RCC 7860 (cell line): ENCODE measurements at regions not wholly inside any gene's neighbourhood (a gene's known extent, or its start where the extent isn't known, plus 50 kb on each side); places are given as distances from the start of the nearest gene placed in this dataset.

Experiments used
- DNase-seq: peaks from one replicate; pipeline ENCODE4 v3.0.0-alpha.2; 2015; ENCODE audit warnings: low spot score
- FAIRE-seq: peaks from 2 replicates; lab custom pipeline; 2012; peaks lifted over from hg19 to GRCh38; lab: Jason Lieb, UNC

- FAIRE-seq (no peak), DNase-seq (no peak)
Observed at GRCh38 chr12:92504594-92504981, 198.2 kb upstream of the PLEKHG7 start.

- no peak for DNase-seq
- no peak for FAIRE-seq
Observed at GRCh38 chr12:92503971-92504593, 198.7 kb upstream of the PLEKHG7 start.

DNA sequence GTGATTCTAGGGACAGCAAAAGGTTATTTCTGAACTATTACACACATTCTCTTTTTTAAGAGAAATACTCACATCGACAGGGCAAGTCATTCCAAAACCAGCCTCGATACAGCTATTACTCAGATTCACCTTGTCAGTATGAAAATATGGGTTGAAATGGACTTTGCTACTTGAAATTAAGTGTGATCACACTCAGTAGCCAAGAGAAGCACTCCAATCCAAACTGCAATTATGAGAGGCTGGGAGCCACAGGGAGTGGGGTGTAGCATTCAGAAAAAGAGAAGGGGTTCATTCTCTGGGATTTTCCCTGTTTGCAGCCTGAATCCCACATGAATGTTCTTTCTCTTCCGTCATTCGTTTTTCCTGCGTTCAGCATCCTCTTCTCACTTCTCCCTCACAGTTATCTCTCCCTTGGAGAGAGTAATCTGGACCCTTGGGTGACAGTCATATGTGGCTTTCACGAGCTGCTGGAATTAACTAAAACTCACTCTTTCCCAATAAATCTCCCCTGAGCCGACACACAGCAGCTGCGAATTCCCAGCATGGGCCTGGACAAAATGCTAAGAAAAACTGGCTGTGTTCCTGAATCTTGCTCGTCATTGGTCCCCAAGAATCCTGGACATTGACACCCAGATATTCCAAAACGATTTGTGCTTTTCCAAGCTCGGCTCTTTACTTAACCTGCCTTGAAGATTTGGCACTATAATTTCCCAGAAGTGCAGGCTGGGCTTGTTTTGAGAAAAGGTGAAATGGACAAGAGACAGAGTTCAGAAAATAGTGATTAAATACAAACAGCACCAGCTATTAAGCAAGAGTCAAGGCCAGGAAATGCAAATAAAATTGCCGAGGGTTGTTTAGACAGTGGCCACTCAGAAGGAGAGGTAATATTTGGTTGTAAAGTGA, 199.5 kb upstream of the PLEKHG7 start:
- no peak for FAIRE-seq
- no peak for DNase-seq

- DNase-seq, result no peak
- no peak for FAIRE-seq
Observed at GRCh38 chr12:92502417-92503028, 200.3 kb upstream of the PLEKHG7 start.

- DNase-seq (no peak), FAIRE-seq (no peak)
Observed at GRCh38 chr12:92496790-92497189, 206.0 kb upstream of the PLEKHG7 start.

DNA sequence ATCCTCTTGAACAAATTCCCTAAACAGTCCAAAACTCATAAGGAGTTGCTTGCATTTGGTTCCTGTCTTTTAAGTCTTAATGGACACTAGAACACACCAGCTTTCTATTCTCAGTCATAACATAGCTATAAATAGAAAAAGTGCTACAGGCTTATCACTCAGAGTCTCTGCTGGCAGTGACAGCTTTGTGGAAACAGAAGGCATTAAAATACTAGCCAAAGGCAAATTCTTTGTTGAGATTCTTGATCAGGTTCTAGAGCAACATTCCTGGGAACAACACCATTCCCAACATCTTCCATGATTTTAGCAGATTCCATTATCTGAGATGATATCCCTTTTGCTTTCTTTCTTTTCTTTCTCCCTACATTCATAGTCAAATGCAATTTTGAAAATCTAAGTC, 207.7 kb upstream of the PLEKHG7 start:
- DNase-seq (no peak), FAIRE-seq (no peak)

DNA sequence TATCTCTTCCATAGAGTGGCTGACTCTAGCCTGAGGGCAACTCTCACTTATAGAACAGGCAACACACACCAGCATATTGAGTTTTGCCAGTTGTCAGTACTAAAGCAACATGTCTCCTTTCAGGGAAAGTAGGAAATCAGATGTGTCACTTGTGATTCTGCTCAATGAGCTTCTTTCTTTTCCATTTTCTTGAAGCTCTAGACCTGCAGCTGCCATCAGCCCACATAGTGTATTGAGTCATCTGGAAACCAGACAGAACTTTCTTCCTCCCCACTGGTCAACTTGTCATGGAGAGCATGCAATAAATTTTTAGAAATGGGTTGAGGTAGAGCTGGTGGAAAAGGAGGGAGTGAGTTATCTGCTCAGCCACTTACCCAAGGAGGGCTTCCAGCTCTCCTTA, 209.0 kb upstream of the PLEKHG7 start:
- DNase-seq (no peak), FAIRE-seq (no peak)

GRCh38 chr12:92492995-92493394, 209.8 kb upstream of the PLEKHG7 start:
- DNase-seq (no peak), FAIRE-seq (no peak)

GRCh38 chr12:92492291-92492690, 210.5 kb upstream of the PLEKHG7 start:
- FAIRE-seq, result no peak
- no peak for DNase-seq

DNA sequence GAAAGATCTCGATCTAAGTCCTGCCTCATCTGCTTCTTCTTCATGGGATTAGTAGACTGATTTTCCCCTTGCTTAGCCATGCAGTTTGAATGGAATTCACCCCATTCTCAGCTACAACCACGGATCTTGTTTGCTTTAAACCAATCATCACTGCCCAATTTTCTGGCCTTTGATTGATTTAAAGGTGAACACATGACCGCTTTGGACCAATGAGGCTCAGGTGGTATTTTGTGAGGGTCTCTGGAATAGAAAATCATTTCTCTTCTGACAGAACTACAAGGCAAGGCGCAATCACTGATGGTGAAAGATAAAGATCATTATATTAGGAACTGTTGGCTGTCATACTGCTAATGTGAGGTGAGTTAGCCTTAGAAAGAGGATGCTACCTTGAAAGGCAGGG, 213.0 kb upstream of the PLEKHG7 start:
- FAIRE-seq, result no peak
- no peak for DNase-seq

DNA sequence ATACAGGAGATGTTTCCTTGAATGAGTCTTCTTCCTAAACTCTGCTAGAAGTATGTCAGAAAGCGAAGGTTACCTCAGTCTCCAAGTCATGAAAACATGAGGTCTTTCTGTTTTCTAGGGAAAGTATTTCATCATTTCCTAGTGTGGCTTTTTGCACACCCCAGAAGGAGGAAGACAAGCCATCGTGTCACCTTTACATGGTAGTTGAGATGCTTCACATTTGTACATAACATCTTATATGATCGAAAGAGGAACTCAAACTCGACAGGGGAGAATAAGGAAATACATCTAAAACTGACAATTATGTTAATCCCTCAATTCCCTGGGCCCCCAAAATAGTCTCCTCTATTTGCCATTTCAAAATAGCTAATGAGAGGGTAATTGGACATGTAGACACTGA, 214.1 kb upstream of the PLEKHG7 start:
- no peak for FAIRE-seq

DNA sequence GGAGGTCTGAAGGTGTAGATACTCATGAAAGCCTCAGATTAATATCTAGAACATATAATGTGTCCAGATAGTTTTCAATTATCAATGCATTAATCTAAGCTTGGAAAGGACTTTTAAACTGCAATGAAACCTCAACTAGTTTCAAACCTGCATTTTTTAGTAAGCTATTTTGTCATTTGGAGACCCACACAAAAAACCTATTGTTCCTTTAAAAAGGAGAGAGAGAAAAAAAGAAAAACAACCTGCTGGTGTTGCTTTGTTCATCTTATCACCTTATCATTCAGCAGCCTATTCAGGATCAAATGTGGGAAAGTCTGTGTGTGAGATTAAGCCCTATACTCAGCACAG, 215.7 kb upstream of the PLEKHG7 start:
- DNase-seq (no peak), FAIRE-seq (no peak)

More for the DNA sequence above, 214.1 kb upstream of the PLEKHG7 start:
- DNase-seq, result no peak

DNA sequence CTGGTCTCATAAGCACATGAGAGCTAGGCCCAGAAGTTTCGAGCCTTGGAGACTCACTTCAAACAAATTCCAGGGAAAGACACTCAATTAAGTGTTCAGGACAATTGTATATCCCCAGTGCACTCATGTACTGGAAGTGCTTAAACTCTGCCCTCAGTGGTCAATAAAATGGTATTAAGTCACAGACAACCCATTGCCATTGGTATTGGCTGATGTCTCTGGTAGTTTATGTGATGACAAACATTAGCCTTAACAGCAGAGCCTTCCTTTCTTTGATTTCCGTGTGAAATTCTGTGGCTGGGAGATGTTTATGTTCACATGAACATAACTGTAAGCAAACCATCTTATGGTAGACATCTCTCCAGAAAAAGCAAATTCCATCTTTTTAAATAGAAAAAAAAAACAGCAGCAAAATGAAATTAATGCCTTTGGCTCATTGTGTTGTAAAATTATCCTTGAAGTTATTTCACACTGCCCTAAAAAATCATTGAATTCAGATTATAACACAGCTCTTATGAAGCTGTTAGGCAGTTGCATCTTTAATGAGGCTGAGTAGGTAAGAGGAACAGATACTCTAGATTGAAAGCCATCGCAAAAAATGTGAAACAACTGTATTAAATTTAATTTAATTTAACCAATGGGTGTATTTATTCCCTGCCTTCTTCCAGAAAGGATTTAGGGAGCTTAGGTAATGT, 216.2 kb upstream of the PLEKHG7 start:
- DNase-seq, result no peak
- FAIRE-seq, result no peak

DNA sequence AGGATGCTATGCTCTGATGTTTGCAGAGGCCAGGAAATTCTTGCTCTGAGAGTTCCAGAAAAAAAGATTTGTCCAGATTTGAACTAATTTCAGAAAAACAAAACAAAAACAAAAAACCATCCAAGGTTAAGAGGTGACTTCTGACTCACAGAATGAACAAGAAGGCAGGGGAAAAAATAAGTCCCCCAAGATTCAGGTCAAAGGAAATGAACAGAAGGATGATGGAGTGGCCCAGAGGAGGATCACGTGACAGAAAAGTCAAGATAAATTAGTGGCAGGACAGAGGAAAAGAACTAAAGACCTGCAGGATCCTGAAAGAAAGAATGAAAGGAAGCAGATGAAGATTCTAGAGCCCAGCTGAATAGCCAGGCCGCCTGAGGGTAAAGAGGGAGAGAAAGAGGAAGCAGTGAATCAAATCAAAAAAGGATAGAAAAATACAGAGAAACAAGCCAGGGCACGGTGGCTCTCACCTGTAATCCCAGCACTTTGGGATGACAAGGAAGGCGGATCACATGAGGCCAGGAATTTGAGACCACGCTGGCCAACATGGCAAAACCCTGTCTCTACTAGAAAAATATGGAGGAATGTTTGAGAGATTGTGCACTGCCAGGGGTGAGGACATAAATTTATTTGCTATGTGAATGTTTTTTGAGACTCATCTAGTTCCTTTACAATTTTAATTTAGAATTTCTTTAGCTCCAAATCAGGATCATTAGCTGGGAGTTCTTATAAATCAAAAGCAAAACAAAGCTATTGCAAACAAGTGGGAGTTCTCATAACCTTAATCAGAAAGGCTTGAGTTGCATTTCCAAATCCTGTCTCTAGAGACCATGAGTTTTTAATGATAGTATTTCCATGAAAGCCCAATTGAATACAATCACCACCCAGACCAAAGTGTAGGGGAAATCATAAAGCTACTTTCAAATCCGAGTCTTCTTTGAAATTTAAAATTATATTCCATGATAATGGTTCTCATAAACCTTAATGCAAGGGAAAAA, 217.1 kb upstream of the PLEKHG7 start:
- FAIRE-seq, result no peak
- DNase-seq, result no peak

GRCh38 chr12:92482599-92482998, 220.2 kb upstream of the PLEKHG7 start:
- DNase-seq (no peak), FAIRE-seq (no peak)

GRCh38 chr12:92481066-92481465, 221.7 kb upstream of the PLEKHG7 start:
- DNase-seq, result no peak
- FAIRE-seq, result no peak

DNA sequence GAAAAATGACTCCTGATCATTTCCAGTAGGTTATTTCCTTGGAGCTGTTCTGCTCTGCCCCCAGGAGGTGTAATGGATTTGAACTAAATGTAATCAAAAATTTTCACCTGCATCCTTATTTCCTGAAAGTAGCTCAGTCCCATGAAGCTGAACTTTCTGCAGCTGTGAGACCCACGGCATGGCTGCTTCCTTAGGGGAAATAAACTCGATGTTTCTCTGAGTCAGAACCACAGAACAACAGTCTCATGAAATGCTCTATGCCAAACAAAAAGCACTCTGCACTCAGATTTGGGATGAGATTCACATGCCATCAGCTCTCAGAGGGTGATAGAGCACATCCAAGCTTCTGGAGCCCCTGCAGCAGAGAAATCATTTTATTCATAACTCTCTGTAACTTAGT, 224.1 kb upstream of the PLEKHG7 start:
- FAIRE-seq, result no peak
- no peak for DNase-seq

DNA sequence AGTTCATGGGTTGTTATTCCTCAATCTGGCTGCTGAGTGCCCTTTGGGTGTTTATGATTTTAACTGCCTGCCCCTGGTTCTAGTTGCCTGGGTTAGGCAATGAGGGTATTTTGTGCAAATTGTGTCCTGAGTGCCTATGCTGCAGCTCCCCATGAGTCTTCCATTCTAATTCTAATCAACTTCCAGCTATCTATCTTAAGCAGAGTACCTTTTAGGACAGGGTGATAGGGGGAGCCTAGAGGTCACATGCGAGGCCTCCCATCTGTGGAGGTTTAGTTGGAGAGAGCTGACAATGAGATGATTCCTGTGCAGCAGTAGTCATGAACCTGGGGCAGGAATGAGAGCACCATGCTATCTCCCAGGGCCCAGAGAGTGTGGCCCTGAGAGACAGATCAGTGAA, 225.9 kb upstream of the PLEKHG7 start:
- FAIRE-seq (no peak), DNase-seq (no peak)

GRCh38 chr12:92473564-92473963, 229.2 kb upstream of the PLEKHG7 start:
- DNase-seq, result no peak
- FAIRE-seq, result no peak

- FAIRE-seq, result no peak
- DNase-seq, result no peak
Observed at GRCh38 chr12:92472201-92472600, 230.6 kb upstream of the PLEKHG7 start.
